ENCODE measurements at regions not wholly inside any gene's neighbourhood (a gene's known extent, or its start where the extent isn't known, plus 50 kb on each side); places are given as distances from the start of the nearest gene placed in this dataset.
"Not testable (repeated sequence)": the region's sequence is repeated elsewhere in the genome, so short reads cannot be mapped to it uniquely, and the experiment has no call there.

DNA sequence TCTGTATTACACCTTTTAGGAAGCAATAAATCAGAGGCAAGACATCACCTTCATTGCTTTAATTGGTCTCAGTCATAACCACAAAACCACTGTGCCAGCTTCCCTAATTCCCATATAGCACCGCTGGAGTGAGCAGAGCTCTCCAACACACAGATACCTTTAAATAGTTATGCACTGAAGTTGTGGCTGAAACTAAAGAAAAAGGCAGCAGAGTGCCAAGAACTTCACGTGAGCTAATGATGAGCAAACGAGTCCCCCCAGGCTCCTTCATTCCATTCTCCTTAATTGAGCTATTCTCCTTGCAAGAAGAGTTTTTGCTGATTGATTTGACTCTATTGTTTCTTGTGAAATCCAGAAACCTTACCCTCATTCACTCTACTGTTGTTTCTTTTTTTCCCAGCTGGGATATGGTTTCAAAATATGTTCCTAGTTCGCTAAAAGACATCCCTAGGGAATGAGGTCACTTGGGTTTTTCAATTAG, 501.5 kb downstream of the SPATA31D1 start:
- CTCF ChIA-PET: no interaction called here

GRCh38 chr9:82490821-82491220, 502.2 kb downstream of the SPATA31D1 start:
- H3K36me3 ChIP-seq (replicated peaks in 1 of 2; ENCODE audit: control extremely low read depth in 1 of 2, control insufficient read depth in 1 of 2, extremely low read depth in 1 of 2, insufficient read depth in 2 of 2, low read length in 1 of 2); DNase-seq; H3K4me3 ChIP-seq (ENCODE audit: control extremely low read depth in 1 of 5, extremely low read depth in 1 of 5, insufficient read depth in 1 of 5, low read depth in 2 of 5, low read length in 4 of 5); H3K27ac ChIP-seq (ENCODE audit: low read length in 2 of 2); H3K4me1 Mint-ChIP-seq; H3K4me1 ChIP-seq (ENCODE audit: control insufficient read depth in 2 of 2, insufficient read depth in 2 of 2, low read length in 2 of 2); CTCF ChIA-PET; H3K27me3 Mint-ChIP-seq; H3K9me3 Mint-ChIP-seq (ENCODE audit: insufficient read depth); H3K79me2 ChIP-seq (ENCODE audit: control insufficient read depth, insufficient read depth, low read length); H2AFZ ChIP-seq (ENCODE audit: insufficient read depth, low read depth, low read length, poor library complexity, severe bottlenecking); H3K27ac Mint-ChIP-seq; POLR2A ChIA-PET; intact Hi-C loops (cut with micrococcal nuclease); H3K27me3 ChIP-seq (replicated peaks in 1 of 4; ENCODE audit: control extremely low read depth in 1 of 4, control insufficient read depth in 3 of 4, insufficient read depth in 4 of 4, low read length in 3 of 4); H3K4me2 ChIP-seq (replicated peaks; ENCODE audit: low read depth, low read length, poor library complexity, severe bottlenecking); H3K9me3 ChIP-seq (ENCODE audit: control extremely low read depth in 1 of 3, control insufficient read depth in 2 of 3, insufficient read depth in 1 of 3, low read length in 2 of 3); H4K20me1 ChIP-seq (ENCODE audit: control insufficient read depth, insufficient read depth, low read length, poor library complexity, severe bottlenecking); ATAC-seq (ENCODE audit: low read depth); H3K4me3 Mint-ChIP-seq; H3K9ac ChIP-seq (ENCODE audit: low read length): not testable (repeated sequence)
- 100% methylated on average over 2 of the region's 5 CpGs for WGBS (ENCODE audit: insufficient coverage)

More for the DNA sequence above, 501.5 kb downstream of the SPATA31D1 start:
- H3K4me3 Mint-ChIP-seq: no peak overlapping the region
- H3K4me2 ChIP-seq (replicated peaks; ENCODE audit: low read depth, low read length, poor library complexity, severe bottlenecking): no peak overlapping the region
- no CpG with 5 or more reads among the region's 4 CpGs for WGBS (ENCODE audit: insufficient coverage)
- H3K9ac ChIP-seq (ENCODE audit: low read length): no peak overlapping the region
- intact Hi-C loops (cut with micrococcal nuclease): no loop called here
- peaks cover 3% of the 10 kb centered on the region for H3K4me1 Mint-ChIP-seq
- H2AFZ ChIP-seq (ENCODE audit: insufficient read depth, low read depth, low read length, poor library complexity, severe bottlenecking): no peak overlapping the region
- no peaks in the 10 kb centered on the region for H3K9me3 ChIP-seq (ENCODE audit: control extremely low read depth in 1 of 3, control insufficient read depth in 2 of 3, insufficient read depth in 1 of 3, low read length in 2 of 3)
- no peak overlapping the region for H3K27ac Mint-ChIP-seq
- no peaks in the 10 kb centered on the region for H3K79me2 ChIP-seq (ENCODE audit: control insufficient read depth, insufficient read depth, low read length)
- TF ChIP-seq, protein P1, sequence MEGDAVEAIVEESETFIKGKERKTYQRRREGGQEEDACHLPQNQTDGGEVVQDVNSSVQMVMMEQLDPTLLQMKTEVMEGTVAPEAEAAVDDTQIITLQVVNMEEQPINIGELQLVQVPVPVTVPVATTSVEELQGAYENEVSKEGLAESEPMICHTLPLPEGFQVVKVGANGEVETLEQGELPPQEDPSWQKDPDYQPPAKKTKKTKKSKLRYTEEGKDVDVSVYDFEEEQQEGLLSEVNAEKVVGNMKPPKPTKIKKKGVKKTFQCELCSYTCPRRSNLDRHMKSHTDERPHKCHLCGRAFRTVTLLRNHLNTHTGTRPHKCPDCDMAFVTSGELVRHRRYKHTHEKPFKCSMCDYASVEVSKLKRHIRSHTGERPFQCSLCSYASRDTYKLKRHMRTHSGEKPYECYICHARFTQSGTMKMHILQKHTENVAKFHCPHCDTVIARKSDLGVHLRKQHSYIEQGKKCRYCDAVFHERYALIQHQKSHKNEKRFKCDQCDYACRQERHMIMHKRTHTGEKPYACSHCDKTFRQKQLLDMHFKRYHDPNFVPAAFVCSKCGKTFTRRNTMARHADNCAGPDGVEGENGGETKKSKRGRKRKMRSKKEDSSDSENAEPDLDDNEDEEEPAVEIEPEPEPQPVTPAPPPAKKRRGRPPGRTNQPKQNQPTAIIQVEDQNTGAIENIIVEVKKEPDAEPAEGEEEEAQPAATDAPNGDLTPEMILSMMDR (IDR thresholded peaks at IDR 0.05): no peak
- no peak for TF ChIP-seq EZH2 (IDR thresholded peaks at IDR 0.05; ENCODE audit: borderline replicate concordance, insufficient read depth, low read depth, low read length, poor library complexity, severe bottlenecking)
- no peaks in the 10 kb centered on the region for H3K4me1 ChIP-seq (ENCODE audit: control insufficient read depth in 2 of 2, insufficient read depth in 2 of 2, low read length in 2 of 2)
- H4K20me1 ChIP-seq (ENCODE audit: control insufficient read depth, insufficient read depth, low read length, poor library complexity, severe bottlenecking): no peaks in the 10 kb centered on the region
- H3K36me3 ChIP-seq (replicated peaks in 1 of 2; ENCODE audit: control extremely low read depth in 1 of 2, control insufficient read depth in 1 of 2, extremely low read depth in 1 of 2, insufficient read depth in 2 of 2, low read length in 1 of 2): no peaks in the 10 kb centered on the region
- H3K4me3 ChIP-seq (ENCODE audit: control extremely low read depth in 1 of 5, extremely low read depth in 1 of 5, insufficient read depth in 1 of 5, low read depth in 2 of 5, low read length in 4 of 5): no peak overlapping the region
- H3K27ac ChIP-seq (ENCODE audit: low read length in 2 of 2): no peak overlapping the region
- H3K9me3 Mint-ChIP-seq (ENCODE audit: insufficient read depth): no peaks in the 10 kb centered on the region
- H3K27me3 Mint-ChIP-seq: no peaks in the 10 kb centered on the region
- POLR2A ChIA-PET: no interaction called here
- no peaks in the 10 kb centered on the region for H3K27me3 ChIP-seq (replicated peaks in 1 of 4; ENCODE audit: control extremely low read depth in 1 of 4, control insufficient read depth in 3 of 4, insufficient read depth in 4 of 4, low read length in 3 of 4)
- no peak for ATAC-seq (ENCODE audit: low read depth)
- no peak for DNase-seq
